ENCODE measurements at regions not wholly inside any gene's neighbourhood (a gene's known extent, or its start where the extent isn't known, plus 50 kb on each side); places are given as distances from the start of the nearest gene placed in this dataset.

- Mint-ChIP-seq H3K27me3 (ENCODE audit: insufficient read depth) (peaks cover 2% of the 10 kb centered on the region), H3K36me3 (ENCODE audit: low read depth) (peaks cover 9% of the 10 kb centered on the region; the same call in 1 of the 2 replicates), H3K27ac (no peak overlapping the region), H3K4me1 (ENCODE audit: low read depth) (no peaks in the 10 kb centered on the region), H3K4me3 (no peak overlapping the region), H3K9me3 (peaks cover 60% of the 10 kb centered on the region)
- DNase-seq, result no peak
- no peak for TF ChIP-seq CTCF (IDR thresholded peaks at IDR 0.05)
Measured at GRCh38 chr22:47657224-47657623, 894.8 kb downstream of the TBC1D22A start.

GRCh38 chr22:47656806-47657205 lies 894.4 kb downstream of the TBC1D22A start:
- peaks cover 9% of the 10 kb centered on the region; the same call in 1 of the 2 replicates for H3K36me3 Mint-ChIP-seq (ENCODE audit: low read depth)
- H3K27ac Mint-ChIP-seq, result no peak overlapping the region
- H3K27me3 Mint-ChIP-seq (ENCODE audit: insufficient read depth), result peaks cover 2% of the 10 kb centered on the region
- DNase-seq, result no peak
- H3K4me1 Mint-ChIP-seq (ENCODE audit: low read depth), result no peaks in the 10 kb centered on the region
- peaks cover 58% of the 10 kb centered on the region for H3K9me3 Mint-ChIP-seq
- H3K4me3 Mint-ChIP-seq, result no peak overlapping the region
- TF ChIP-seq CTCF (IDR thresholded peaks at IDR 0.05), result no peak

- Mint-ChIP-seq H3K4me3 (no peak overlapping the region), H3K27ac (no peak overlapping the region), H3K36me3 (ENCODE audit: low read depth) (peaks cover 8% of the 10 kb centered on the region; the same call in 1 of the 2 replicates), H3K9me3 (peaks cover 58% of the 10 kb centered on the region), H3K4me1 (ENCODE audit: low read depth) (no peaks in the 10 kb centered on the region), H3K27me3 (ENCODE audit: insufficient read depth) (peaks cover 2% of the 10 kb centered on the region)
- no peak for TF ChIP-seq CTCF (IDR thresholded peaks at IDR 0.05)
- no peak for DNase-seq
Measured at GRCh38 chr22:47655930-47656329, 893.5 kb downstream of the TBC1D22A start.

- no peak for TF ChIP-seq CTCF (IDR thresholded peaks at IDR 0.05)
- Mint-ChIP-seq H3K9me3 (peaks cover 48% of the 10 kb centered on the region), H3K36me3 (ENCODE audit: low read depth) (no peaks in the 10 kb centered on the region; the same call in 1 of the 2 replicates), H3K4me3 (no peak overlapping the region), H3K4me1 (ENCODE audit: low read depth) (no peaks in the 10 kb centered on the region), H3K27ac (no peak overlapping the region), H3K27me3 (ENCODE audit: insufficient read depth) (peaks cover 2% of the 10 kb centered on the region)
- DNase-seq, result no peak
Measured at GRCh38 chr22:47654922-47655491, 892.6 kb downstream of the TBC1D22A start.

- Mint-ChIP-seq H3K4me3 (no peak overlapping the region), H3K4me1 (ENCODE audit: low read depth) (no peaks in the 10 kb centered on the region), H3K27ac (no peak overlapping the region)
Measured at GRCh38 chr22:47653921-47654320, 891.5 kb downstream of the TBC1D22A start.

More at GRCh38 chr22:47653921-47654320, 891.5 kb downstream of the TBC1D22A start:
- no peak for TF ChIP-seq CTCF (IDR thresholded peaks at IDR 0.05)
- DNase-seq, result no peak
- Mint-ChIP-seq H3K9me3 (peaks cover 41% of the 10 kb centered on the region), H3K36me3 (ENCODE audit: low read depth) (no peaks in the 10 kb centered on the region; the same call in 1 of the 2 replicates), H3K27me3 (ENCODE audit: insufficient read depth) (peaks cover 2% of the 10 kb centered on the region)
